HCT116 (cell line): ENCODE measurements at regions not wholly inside any gene's neighbourhood (a gene's known extent, or its start where the extent isn't known, plus 50 kb on each side); places are given as distances from the start of the nearest gene placed in this dataset.

ENCODE experiments used
- POLR2A ChIP-seq: IDR thresholded peaks from 2 replicates; pipeline ENCODE4 v1.7.0; 2011; ENCODE audit warnings: borderline replicate concordance; ENCODE audit not compliant: insufficient read depth, insufficient read length; ENCODE audit errors: extremely low read depth
- POLR2AphosphoS5 ChIP-seq: IDR thresholded peaks from 2 replicates; pipeline ENCODE4 v1.6.1; 2011; ENCODE audit warnings: mild to moderate bottlenecking, low read depth, low read length, moderate library complexity
- TCF7L2 ChIP-seq: IDR thresholded peaks from 2 replicates; pipeline ENCODE4 v1.7.0; 2011; ENCODE audit warnings: borderline replicate concordance, inconsistent platforms; ENCODE audit not compliant: insufficient read depth, insufficient read length; ENCODE audit errors: extremely low read depth
- YY1 ChIP-seq: IDR thresholded peaks from 2 replicates; pipeline ENCODE4 v1.6.1; 2011; ENCODE audit warnings: low read length, low read depth, moderate library complexity, mild to moderate bottlenecking; ENCODE audit not compliant: insufficient replicate concordance; ENCODE audit errors: extremely low read depth
- TF ChIP-seq, protein P1 (sequence below), 3 experiments: fragments of 200-600 bp in 1 of 3; sonication (generic) in 1 of 3; IDR thresholded peaks in 2 of 3; conservative IDR thresholded peaks in 1 of 3; 2 replicates each; pipeline ENCODE4 v1.5.1; 2012 to 2017; ENCODE audit warnings: low read depth in 2 of 3, low read length in 2 of 3, antibody characterized with exemption in 1 of 3, borderline replicate concordance in 1 of 3, control low read depth in 1 of 3, mild to moderate bottlenecking in 1 of 3, mixed read lengths in 1 of 3, mixed run types in 1 of 3, moderate library complexity in 1 of 3; ENCODE audit not compliant: insufficient read depth in 1 of 3

DNA sequence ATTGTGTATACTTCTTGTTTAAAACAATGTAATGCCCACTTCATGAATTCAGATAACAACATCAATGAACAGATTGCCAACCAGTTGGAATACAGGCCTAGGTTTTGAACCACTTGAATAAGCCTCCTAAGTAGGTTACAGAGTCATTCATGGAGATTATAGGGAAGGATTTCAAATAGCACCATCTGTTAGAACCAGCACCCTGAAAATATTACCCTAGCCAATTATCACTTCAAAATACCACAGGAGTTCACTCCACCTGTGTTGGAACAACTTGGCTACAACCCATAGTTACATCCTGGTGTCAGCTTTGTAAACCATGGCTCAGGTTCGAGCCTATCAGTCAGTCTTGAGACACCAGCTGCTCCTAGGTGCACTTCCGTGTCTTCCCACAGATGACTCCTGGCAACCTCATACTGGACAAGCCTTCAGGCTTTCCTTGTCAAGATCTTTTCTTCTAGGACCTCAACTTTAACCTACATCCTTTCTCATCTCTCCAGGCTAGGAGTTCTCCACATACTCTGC, 350.0 kb downstream of the DEPDC1B start:
- TF ChIP-seq, protein P1, sequence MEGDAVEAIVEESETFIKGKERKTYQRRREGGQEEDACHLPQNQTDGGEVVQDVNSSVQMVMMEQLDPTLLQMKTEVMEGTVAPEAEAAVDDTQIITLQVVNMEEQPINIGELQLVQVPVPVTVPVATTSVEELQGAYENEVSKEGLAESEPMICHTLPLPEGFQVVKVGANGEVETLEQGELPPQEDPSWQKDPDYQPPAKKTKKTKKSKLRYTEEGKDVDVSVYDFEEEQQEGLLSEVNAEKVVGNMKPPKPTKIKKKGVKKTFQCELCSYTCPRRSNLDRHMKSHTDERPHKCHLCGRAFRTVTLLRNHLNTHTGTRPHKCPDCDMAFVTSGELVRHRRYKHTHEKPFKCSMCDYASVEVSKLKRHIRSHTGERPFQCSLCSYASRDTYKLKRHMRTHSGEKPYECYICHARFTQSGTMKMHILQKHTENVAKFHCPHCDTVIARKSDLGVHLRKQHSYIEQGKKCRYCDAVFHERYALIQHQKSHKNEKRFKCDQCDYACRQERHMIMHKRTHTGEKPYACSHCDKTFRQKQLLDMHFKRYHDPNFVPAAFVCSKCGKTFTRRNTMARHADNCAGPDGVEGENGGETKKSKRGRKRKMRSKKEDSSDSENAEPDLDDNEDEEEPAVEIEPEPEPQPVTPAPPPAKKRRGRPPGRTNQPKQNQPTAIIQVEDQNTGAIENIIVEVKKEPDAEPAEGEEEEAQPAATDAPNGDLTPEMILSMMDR (IDR thresholded peaks at IDR 0.05 in 2 of 3, conservative IDR thresholded peaks at IDR 0.05 in 1 of 3; ENCODE audit: borderline replicate concordance in 1 of 3, insufficient read depth in 1 of 3, low read depth in 2 of 3, low read length in 2 of 3), result no peak
- TF ChIP-seq TCF7L2, result no peak
- TF ChIP-seq POLR2AphosphoS5, result no peak
- no peak for TF ChIP-seq YY1
- TF ChIP-seq POLR2A, result no peak
